ENCODE measurements at regions not wholly inside any gene's neighbourhood (a gene's known extent, or its start where the extent isn't known, plus 50 kb on each side); places are given as distances from the start of the nearest gene placed in this dataset.

DNA sequence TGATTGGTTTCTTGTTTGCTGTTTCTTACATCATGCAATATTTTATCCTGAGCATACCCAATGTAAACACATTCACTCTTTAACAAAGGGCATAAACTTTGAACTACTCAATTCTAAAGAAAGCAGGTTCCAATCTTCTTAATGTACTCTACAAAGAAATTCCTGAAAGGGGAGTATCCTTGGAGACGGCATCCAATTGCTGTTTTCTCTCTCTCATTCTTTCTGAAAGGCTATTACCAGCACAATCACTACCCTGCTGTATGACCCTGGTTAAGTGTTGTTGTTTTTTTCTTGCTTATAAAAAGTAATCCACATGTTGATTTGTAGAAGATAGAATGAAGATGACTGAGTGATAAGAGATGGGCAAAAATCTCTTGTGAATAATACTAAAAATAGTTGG is 176.0 kb downstream of the ZNF365 start:
- no peak for DNase-seq (ENCODE audit: low read depth)

DNA sequence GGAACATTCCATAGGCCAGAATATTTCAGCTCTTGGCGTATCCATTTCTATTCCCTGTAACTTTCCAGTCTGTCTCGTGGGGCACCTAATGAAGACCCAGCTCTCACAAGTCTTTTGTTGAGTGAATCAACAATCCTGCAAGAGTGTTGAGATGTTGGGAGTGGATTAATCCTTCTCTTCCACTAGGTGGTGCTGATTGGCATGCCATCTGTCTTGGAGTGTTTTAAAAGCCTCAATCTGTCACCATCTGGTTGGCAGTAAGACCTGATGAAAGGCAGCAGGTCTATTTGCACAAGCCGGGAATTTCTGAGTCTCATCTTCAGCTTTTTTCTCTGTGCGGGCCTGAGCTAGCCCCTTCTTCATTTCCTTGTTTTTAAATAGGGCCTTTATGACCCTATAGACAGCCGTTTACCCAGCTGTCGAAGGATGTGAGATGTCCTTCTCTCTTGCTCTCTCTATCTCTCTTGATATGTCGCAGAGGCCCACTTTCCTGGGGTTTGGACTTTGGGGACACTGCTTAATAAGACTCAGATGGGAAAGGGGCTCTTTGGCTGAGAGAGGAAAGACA is 180.5 kb downstream of the ZNF365 start:
- DNase-seq (ENCODE audit: low read depth) = no peak

DNA sequence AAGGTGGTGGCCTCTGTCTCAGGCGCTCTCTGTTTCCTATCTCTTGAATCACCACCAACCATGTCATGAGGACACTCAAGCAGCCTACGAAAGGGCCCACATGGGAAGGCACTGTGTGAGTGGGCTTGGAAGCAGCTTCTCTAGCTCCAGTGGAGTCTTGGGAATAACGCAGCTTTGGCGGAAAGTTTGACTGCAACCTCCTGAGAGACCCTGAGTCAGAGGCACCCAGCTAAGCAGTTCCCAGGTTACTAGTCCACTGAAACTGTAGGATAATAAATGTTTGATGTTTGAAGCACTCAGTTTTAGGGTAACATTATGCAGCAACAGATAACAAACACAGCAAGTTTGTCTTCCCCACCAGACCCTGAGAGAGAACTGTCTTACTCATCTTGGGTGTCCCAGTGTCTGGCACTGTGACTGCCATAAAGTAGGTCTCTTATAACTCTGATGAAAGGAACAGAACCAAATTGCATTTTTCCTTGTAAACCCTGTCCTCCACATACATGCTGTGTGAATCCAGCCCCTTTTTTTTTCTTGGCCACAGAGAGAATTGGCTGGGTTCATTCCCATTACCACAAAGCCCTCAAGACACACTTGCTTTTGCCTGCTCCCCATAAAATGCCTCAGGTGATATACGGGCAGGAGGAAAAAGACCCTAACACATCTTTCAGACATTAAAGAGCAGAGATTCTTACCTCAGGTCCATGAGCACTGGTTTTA is 185.5 kb downstream of the ZNF365 start:
- DNase-seq (ENCODE audit: low read depth) = no peak

DNA sequence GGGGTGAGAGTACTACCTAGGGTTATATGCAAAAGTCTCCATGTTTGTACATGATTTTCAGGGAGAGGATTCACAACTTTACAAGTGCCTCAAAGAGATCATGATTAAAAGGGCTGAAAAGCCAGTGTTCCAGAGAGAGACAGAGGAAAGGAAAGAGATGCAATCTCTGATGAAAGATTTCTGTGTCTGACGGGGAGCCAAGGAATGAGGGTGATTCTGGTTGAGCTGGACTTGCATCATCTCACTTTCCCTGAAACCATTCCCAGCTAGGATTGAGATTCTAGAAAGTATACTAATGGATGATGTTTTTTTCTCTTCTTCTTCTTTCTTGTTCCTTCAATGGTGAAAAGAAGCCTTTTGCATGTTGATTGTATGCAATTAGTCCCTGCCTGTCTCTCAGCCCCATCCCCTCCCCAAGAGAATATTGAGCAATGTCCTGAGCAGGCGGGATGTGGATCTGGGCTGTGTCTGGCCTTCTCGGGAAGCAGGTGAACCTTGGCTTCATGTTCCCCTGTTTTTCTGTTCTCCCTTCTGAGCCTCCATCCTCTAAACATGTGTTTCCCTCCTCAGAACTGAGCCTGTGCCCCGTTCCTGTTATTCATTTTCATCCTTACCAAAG is 186.1 kb downstream of the ZNF365 start:
- no peak for DNase-seq (ENCODE audit: low read depth)

DNA sequence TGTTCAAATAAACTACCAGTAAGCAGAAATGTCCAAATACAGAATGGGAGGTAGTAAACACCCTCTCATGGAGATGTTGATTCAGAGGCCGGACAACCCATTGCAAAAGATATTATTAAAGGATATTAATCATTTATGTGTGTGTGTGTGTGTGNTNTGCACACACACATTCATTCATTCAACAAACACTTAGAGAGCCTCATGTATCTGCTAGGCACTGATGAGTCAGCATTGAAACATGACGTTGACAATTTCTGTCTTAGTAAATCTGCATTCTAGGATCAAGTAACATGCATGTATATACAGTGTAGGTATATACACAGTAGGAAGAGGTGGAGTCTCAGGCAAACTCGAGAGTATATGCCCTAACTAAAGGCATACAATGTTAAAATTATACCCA is 187.0 kb downstream of the ZNF365 start:
- DNase-seq (ENCODE audit: low read depth) = no peak

DNA sequence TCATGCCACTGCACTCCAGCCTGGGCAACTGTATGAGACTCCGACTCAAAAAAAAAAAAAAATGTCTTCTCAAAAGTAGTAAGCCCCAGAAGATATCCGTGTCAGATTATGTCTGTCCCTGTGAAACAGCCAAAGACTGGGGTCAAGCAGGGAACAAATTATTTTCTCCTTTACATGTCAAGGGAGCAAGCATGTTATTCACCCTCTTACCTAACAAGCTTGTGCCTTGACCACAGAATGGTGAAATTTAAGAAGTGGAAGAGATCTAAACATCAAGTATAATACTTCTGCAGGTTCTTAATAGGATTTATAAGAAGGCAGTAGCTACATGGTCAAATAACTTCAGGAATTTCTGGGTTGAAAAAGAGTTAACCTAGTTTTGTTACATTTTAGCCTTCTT is 187.9 kb downstream of the ZNF365 start:
- no peak for DNase-seq (ENCODE audit: low read depth)

DNA sequence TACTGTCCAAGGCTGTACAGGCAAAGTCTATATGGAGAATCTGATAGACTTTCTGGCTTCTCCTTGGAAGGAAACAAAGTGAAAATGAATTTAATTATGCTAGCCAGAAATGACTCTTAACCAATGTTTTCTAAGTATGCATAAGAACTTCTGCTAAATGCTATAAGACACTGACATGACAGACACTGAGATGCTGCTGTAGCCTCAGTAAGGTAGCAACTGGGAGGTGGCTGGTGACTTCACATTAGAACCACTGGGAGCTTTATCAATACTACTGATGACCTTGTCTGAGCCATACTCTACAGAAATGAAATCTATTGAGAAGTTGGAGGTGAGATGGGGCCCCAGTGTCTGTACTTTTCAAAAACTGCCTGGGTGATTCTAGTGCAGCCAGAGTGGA is 188.6 kb downstream of the ZNF365 start:
- no peak for DNase-seq (ENCODE audit: low read depth)

DNA sequence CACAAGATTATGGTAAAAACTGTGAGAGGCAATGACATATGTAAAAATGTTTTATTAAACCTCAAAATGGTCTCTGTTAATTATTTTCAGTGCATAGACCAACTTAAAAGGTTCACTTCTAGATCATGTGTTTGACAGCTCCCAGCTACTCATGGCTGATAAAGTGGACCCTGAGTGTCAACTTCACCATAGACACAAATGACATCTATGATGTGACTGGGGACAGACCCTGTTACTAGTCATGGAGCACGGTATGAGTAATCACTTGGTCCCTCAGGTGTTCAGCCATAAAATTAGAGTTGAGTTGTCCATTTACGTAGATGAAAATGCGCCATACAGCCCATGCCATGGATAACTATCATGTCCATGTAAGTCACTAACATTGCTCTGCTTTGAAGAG is 199.8 kb downstream of the ZNF365 start:
- DNase-seq (ENCODE audit: low read depth) = no peak

DNA sequence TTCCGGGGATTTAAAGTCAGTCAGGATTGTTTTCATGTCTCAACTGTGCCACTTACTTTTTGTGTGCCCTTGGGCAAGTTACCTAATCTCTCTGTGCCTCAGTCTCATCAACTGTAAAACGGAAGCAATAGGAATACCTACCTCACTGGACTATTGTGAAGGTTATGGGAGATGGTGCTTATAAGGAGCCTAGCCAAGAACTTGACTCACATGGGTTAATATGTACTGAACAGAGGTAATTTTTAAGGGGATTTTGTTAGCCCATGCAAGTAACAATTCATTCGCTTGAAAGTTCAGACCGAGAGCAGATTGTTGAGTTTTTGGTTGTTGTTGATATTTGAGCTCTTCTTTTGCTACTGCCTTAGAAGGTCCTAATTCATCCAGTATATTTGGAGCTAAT is 202.9 kb downstream of the ZNF365 start:
- no peak for DNase-seq (ENCODE audit: low read depth)

DNA sequence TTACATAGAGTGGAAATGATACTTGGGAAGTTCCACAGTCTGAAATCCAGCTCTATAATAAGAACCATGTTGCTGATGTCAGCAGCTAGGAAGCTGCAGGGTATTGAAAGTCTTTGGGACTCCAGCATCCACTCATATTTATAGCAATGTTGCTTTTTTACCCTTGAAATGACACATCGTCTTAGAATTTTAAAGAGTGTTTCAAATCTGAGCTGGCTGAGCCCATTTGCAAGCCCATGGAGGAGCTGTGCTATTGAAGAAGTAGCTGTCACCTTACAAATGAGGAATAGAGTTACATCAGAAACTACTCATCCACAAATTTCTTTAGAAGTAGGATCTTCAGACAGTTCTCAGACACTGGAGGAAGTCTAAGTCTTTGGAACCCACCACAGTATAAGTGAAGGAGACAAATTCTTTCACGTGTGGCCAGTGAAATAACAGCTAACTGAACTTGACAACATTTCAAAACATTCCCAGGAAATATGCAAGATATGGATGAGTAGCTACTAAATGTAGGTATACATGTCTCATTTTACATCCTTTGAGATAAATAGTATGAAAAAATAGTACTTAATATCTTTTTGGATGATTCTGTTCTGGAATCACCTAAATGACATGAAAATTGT is 203.6 kb downstream of the ZNF365 start:
- no peak for DNase-seq (ENCODE audit: low read depth)

DNA sequence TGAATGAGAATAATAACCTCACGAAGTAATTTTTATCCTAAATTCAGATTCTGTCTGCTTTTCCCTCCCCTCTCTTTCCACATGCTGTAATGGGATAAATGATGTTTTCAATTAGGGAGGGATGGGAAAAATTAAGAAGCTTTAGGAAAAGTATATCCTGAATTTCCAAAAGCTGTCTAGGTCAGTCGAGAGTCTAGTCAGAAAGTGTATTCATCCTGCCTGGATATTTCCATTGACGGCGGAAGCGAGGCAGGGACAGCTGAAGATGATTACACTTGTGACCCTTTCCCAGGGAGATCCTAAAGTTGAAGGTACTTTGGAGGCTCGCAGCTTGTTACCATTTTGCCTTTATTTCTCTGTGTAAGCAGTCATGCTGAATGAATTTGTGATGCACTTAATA is 204.1 kb downstream of the ZNF365 start:
- DNase-seq (ENCODE audit: low read depth) = no peak

DNA sequence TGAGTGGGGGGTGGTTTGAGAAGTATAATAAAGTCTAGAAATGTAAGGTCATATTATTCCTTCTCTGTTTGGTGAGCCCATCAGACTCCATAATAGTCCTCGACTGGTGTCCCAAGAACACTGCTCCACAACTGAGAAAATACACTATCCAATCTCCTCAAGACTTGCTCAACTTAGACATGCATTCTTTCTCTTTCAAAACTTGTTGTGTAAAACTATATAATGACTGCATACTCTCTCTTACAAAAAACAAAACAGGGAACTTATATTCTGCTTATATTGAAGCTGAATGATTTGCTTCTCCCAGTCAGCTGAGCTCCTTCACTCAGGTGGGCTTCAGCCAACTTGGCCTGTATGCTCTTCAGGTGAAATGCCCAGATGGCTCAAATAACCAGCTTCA is 204.7 kb downstream of the ZNF365 start:
- DNase-seq (ENCODE audit: low read depth) = no peak

DNA sequence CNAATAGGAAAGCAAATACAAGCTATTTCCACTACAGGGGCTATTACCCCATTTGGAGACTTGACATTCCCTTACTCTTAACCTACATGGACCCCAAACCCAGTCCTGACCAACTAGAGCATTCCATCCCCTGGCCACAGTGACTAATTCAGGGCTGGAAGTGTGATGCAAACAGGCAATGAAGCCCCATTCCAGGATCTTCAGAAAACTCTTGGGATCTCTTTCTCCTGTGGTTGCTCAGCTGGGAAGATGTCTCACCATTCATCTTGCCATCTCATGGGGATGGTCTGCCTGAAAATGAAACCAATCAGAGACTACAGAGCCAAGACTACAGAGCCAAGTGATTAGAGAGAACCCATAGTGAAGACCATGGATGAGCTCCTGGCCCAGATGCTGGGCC is 206.2 kb downstream of the ZNF365 start:
- no peak for DNase-seq (ENCODE audit: low read depth)

DNA sequence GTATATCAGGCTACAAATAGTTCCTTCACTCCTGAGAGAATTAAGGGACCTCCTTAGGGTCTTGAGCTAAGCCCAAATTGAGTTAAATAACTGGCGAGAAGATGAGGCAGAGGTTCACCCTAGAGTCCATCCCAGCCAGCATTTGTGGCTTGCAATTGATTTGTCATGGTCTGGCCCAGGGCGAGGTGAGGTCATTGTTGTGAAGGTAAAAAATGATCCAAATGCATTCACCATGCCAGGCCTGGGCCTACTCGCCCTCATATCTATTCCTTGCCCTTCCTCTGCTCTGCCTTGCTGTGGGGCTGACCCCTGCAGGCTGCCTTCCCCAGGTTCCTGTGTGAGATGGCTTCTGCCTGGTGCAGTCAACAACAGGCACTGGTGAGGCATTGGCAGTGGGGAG is 207.2 kb downstream of the ZNF365 start:
- DNase-seq (ENCODE audit: low read depth) = no peak

DNA sequence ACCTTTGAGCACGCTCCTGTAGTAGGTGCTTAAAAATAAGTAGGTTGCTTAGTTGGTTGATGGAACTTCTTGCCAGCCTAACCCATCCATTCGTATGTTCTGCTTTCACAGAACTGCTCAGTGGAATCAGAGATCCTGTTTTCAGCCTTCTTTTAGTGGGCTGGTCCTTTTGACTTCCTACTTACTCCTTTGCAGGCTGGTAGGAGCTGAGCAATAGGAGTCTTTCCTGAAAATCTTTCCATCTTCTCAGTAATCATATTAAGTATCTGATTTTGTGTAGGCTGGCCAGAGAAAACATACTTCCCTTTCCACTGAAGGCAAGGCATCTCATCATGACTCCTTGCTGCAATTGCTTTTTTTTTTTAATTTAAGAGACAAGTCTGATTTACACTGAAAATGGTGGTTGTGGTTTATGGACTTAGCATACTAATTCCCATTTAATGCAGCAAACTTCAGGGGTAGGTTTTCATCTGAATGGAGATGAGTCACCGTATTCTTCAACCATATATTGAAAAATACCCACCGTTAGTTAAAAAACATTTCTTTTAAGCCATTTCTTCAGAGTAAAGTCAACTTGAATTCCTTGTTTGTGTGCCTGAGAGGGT is 208.0 kb downstream of the ZNF365 start:
- DNase-seq (ENCODE audit: low read depth) = no peak

DNA sequence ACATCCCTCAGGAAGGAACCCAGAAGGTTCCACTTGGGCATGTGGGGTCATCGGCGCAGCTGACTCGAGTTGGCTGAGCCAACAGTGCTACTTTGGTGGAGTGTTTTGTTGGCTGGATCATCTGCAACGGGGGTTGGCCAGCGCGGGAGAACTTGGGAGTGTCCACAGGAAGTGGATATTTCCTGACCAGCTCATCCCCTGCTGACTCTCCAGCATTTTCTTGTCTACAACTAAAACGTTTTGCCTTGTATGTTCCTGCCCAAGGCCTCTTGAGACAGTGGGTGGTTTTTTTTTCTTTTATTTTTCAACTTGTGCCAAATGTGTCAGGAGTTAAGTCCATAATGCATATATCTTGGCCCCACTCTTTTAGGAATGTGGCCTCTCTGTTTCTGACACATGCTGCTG is 208.6 kb downstream of the ZNF365 start:
- no peak for DNase-seq (ENCODE audit: low read depth)

DNA sequence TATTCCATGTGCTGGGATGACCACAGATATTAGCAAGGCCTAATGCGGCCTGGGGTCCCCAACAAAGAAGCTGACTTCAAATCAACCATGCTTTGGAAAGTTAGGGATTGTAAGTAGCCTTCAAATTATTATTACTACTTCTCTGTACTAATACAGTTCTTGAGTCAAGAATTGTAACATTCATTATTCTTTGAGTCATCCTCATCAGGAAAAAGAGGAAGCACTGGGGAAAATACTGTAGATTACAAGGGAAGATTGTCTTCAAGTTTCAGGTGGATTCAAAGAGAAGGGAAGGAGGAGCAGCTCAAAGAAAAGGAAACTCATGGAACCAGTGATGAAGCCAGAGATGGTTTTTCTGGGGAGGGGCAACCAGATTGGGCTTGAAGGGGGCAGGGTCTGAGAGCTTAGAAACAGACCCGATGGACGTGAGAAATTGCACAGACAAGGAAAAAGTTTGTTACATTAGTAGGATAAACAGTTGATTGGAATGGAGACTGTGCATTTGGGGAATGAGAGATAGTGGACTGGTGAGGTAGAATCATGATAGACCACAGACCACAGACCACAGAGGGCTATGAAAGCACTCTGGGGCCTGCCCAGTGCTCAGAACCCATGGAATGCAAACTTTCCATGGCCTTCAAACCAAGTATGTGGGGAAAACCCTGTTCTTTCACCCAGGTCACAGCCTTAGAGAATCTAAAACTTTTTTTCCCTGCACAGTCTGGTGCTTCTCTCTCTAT is 209.9 kb downstream of the ZNF365 start:
- DNase-seq (ENCODE audit: low read depth) = no peak

DNA sequence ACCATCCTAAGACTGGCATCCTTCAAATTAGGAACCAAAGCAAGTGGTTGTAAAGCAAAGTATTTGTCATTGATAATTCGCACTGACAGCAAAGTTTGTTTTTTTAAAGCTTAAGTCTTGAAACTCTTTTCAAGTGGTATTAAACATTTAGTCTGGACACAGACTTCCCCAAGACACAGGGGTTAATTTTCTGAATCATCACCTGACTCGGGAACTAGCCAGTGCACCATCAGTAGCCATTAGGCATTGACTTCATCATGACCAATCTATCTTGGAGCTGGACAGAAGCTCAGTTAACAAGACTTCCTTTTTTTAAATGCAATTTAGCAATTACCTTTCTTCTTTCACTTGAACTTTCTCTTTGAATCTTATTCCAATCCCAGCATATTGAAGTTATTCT is 210.6 kb downstream of the ZNF365 start:
- no peak for DNase-seq (ENCODE audit: low read depth)

DNA sequence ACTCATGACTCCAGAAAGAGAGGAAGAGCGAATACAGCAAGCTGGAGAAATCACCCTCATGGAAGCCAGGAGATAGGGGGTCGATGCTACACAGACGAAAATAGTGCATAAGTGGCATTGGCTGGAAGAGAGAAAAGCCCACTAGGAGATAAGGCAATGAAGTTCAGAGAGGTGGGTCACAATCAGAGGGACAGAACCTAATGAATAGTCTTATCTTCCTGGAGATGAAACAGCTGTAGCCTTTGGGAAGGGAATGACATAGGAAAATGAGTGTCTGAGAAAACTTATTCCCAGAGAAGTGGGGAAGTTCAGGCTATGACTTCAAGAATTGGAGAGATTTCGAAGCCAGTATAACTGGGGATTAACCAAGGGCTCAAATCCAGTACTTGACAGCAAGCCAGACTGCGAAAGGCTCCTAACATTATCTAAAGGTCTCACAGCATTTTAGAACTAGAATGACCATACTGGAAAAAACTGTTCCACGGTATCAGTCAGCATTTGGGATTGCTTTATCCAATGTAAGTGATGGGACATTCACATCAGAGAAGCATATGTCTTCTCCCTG is 211.1 kb downstream of the ZNF365 start:
- DNase-seq (ENCODE audit: low read depth) = no peak

DNA sequence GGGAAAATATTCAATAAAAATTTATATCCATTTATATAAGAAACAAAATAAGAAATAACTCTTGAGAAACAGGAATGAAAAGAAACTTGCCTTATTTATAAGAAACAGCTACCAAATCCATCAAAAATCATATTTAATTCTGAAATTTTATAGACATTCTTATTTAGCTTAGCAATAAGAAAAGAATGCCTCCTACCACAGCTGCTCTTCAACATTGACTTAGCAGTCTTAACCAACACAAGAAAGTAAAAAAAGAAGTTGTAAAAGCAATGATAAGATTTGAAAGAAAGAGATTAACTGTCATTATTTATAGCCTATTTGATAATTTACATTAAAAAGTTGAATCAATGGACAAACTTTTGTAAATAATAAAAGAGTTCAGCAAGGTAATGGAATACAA is 212.8 kb downstream of the ZNF365 start:
- DNase-seq (ENCODE audit: low read depth) = no peak

DNA sequence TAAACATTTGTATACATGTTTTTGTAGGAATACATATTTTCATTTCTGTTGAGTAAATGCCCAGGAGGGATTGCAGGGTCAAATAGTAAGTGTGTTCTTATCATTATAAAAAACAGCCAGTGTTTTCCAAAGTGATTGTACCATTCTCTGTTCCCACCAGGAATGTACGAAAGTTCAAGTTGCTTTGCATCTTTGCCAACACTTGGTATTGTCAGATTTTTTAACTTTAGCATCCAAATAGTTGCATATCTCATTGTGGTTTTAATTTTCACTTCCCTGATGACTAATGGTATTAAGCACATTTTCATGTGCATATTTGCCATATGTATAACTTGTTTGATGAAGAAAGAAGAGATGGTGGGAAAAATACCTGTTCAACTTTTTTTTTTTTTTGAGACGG is 213.9 kb downstream of the ZNF365 start:
- DNase-seq (ENCODE audit: low read depth) = no peak

DNA sequence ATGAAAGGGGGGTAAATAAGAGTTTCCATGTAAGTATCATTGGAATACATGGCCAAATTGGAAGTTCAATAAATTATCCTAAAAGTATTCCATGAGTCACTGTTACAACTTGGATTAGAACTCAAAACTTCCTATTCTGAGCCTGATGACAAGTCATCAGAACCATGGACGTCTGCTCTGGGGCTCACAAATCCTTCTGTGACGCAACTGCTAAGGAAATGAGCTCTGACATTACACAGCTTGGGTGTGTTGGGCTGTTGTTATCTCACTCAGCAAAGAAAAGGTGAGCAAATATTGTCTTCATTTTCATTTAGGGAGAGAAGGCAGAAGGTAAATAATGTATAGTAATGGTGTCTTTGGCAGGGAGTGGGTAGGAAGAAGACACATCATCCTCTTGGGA is 214.8 kb upstream of the ADO start:
- DNase-seq (ENCODE audit: low read depth) = no peak

Data from activated gamma-delta T cell treated with anti-CD3 and anti-CD28 coated beads, Interleukin-2, amount 50 U/mL, for 16 hours (primary cell).